HT-29 (cell line): ENCODE measurements at regions not wholly inside any gene's neighbourhood (a gene's known extent, or its start where the extent isn't known, plus 50 kb on each side); places are given as distances from the start of the nearest gene placed in this dataset.
"Not testable (repeated sequence)": the region's sequence is repeated elsewhere in the genome, so short reads cannot be mapped to it uniquely, and the experiment has no call there.

Experiments used
- DNase-seq: peaks from one replicate; pipeline ENCODE4 v3.0.0-alpha.2; 2015; ENCODE audit warnings: low spot score

DNA sequence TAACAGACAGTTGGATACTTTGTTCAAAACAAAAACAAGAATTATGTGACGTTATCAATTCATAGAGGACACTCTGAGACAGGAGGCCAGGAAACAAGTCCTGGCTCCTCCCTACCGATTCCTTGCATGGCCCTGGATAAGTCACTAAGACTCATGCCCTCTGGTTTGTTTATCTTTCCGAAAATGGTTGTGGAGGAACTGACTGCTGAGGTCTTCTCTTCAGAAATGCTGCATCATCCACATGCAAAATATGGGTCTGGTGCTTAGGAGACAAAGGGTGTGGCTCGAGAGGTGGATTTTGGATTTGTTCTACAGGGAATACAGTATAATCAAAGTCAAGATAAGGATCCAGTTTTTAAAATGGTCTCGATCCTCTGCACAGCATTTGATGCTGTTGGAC, 130.9 kb downstream of the RELL1 start:
- DNase-seq = no peak

GRCh38 chr4:37549866-37550265, 136.3 kb downstream of the RELL1 start:
- DNase-seq = not testable (repeated sequence)

- no peak for DNase-seq
Measured at GRCh38 chr4:37549041-37549440, 137.1 kb downstream of the RELL1 start.

GRCh38 chr4:37546586-37546985, 139.6 kb downstream of the RELL1 start:
- no peak for DNase-seq

- DNase-seq = peak; percentile 28
Measured at GRCh38 chr4:37542706-37543105, 143.5 kb downstream of the RELL1 start.

DNA sequence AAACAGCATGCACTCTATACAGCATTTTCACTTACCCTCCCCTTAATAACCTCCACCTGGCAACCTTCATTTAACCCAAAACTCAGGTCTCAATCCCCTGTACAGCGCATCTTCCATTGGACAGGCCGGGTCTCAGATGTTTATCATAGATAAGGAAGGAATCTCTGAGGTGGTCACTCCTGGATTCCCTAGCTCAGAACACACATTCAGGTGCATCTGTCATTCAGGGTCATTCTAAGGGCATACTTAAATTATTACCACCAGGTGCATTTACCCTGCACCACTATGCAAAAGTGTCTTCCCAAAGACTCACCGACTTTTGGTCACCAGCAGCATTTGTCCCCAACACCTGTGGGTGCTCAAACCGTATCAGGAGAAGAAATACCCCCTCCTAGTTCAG, 144.2 kb downstream of the RELL1 start:
- peak; percentile 28 for DNase-seq

- no peak for DNase-seq
Measured at GRCh38 chr4:37540486-37540885, 145.7 kb downstream of the RELL1 start.

DNA sequence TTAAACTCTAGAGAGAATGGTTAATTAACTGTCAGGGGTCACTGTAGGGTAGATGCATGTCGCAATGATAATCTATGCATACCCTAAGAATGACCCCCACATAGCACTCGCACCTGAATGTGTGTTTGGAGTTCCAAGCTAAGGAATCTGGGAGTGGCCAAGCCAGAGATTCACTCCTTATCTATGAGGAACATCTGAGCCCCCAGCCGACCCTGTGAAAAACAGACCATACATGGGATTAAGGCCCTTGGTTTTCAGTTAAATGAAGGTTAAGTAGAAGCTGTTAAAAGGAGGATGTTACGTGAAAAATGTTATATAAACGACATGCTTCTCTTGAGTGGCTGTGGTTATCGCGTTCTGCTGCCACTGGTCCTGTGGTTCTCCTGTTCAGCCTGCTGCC, 147.2 kb downstream of the RELL1 start:
- no peak for DNase-seq

- DNase-seq = no peak
Measured at GRCh38 chr4:37537484-37537883, 148.7 kb downstream of the RELL1 start.

DNA sequence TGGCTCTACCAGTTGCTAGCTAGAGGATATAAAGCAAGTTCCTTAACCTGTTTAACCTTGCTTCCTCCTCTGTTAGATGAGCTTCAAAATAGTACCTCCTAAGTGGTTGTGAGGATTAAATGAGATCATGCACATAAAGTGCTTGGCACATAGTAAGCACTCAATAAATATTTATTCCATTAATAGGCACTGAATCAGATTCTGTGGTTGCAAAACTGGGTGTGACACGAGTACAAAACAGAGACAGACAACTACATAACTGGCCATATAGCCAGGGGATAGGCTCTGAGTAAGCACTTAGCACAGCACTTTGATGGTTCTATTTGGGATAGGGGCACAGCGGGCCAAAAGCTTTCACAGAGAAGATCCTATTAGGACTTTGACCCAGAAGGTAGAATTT, 150.3 kb downstream of the RELL1 start:
- no peak for DNase-seq

GRCh38 chr4:37533286-37534033, 152.7 kb downstream of the RELL1 start:
- DNase-seq = peak; percentile 73

DNA sequence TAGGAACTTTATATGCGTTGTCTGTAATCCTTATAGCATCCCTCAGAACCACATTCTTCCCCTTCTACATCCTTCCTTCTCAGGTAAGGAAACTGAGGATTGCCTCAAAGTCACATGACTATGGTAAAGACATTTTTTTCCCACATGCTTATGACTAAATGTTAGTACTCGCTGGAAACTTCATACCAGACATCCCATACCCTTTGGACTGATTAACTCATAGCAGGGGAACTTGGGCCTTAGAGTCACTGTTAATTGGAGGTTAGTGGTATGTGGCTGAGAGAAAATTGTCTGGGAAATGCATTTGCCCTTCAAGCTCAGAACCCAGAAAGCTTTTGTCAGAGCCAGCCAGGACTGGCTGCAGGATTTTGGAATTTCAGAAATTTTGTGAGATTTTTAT, 155.0 kb downstream of the RELL1 start:
- DNase-seq = no peak

DNA sequence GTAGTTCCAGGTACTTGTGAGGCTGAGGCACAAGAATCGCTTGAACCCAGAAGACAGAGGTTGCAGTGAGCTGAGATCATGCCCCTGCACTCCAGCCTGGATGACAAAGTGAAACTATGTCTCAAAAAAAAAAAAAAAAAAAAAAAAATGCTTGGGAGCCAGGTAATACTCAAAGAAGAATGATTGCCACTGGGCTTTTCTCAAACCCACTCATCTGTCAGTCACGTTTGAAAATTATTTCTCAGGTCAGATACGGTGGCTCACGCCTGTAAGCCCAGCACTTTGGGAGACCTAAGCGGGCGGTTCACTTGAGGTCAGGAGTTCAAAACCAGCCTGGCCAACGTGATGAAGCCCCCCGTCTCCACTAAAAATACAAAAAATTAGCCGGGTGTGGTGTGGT, 155.7 kb downstream of the RELL1 start:
- DNase-seq = no peak

- peak; percentile 70 for DNase-seq
Measured at GRCh38 chr4:37528166-37528885, 157.8 kb downstream of the RELL1 start.

DNA sequence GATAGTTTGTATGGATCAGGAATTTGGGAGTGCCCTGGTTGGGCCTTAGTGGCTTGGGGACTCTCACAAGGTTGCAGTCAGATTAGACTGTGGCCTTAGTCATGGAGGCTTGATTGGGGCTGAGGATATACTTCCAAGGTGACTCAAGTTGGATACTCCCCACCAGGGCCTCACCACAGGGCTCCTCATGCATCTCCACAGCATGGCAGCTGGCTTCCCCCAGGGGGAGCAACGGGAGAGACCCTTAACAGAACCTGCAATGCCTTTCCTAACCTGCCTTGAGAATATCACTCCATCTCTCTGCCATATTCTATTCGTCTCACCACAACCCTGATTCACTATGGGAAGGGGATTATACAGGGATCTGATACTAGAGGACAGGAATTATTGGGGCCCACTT, 161.9 kb downstream of the RELL1 start:
- DNase-seq = no peak

- DNase-seq = peak; percentile 14
Measured at GRCh38 chr4:37522996-37523395, 163.2 kb downstream of the RELL1 start.

- no peak for DNase-seq
Measured at GRCh38 chr4:37517326-37517725, 168.8 kb downstream of the RELL1 start.

- DNase-seq = no peak
Measured at GRCh38 chr4:37516057-37516775, 170.0 kb downstream of the RELL1 start.

GRCh38 chr4:37510626-37511025, 175.6 kb downstream of the RELL1 start:
- DNase-seq = no peak

DNA sequence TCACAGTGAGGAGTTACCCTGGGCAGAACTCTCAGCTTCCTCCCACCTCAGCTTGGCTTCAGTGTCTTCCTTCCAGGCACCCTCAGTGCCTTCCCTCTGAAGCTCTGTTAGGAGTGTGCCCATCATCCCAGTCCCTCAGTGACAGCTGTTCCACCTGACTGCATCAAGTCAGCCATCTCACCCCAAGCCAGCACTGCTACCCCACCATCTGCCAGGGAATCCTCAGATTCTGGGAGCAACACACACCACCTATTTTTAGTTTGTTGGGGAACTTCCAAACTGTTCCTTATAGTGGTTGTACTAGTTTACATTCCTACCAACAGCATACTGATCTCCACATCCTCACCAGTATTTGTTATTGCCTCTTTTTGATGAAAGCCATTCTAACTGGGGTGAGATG, 182.9 kb downstream of the RELL1 start:
- DNase-seq = no peak

- DNase-seq = no peak
Measured at GRCh38 chr4:37502070-37502469, 184.1 kb downstream of the RELL1 start.
